Upper lobe of left lung (tissue), 4 donors: ENCODE measurements at regions not wholly inside any gene's neighbourhood (a gene's known extent, or its start where the extent isn't known, plus 50 kb on each side); places are given as distances from the start of the nearest gene placed in this dataset.

Experiments
- EP300 ChIP-seq, 4 donors: sonication (generic); formaldehyde crosslinking; IDR thresholded peaks; one replicate each; pipeline ENCODE4 v1.5.1; 2017; ENCODE audit warnings: antibody characterized with exemption in 4 of 4, control low read depth in 2 of 4
- POLR2AphosphoS5 ChIP-seq, 2 donors: sonication (generic); formaldehyde crosslinking; IDR thresholded peaks; one replicate each; pipeline ENCODE4 v1.5.1; 2017; ENCODE audit warnings: antibody characterized with exemption in 2 of 2
- TF ChIP-seq, protein P1 (sequence below), 6 experiments: fragments of 450-650 bp in 4 of 6; fragments of 200-600 bp in 2 of 6; sonication (generic) in 2 of 6; IDR thresholded peaks; one replicate each; pipeline ENCODE4 v1.5.1; 2016 to 2019; ENCODE audit warnings: antibody characterized with exemption in 6 of 6

DNA sequence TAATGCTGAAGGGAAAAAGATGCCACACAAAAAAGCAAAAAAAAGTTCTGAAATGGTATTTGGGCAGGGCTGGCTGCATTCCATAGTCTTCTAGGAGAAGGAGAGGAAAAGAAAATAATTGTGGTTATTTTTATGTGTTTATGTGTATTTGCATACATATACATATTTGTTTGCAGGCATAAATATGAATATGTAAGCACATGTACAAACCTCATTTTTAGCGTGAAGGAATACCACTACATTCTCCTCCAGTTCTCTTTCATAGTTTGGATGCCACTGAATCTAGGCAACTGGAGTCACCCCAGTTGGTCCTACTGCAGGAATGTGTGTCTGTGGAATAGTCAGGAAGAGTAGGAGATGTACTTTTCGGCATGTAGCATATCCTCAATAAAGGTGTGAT, 181.1 kb downstream of the YTHDC2 start:
- TF ChIP-seq, protein P1, sequence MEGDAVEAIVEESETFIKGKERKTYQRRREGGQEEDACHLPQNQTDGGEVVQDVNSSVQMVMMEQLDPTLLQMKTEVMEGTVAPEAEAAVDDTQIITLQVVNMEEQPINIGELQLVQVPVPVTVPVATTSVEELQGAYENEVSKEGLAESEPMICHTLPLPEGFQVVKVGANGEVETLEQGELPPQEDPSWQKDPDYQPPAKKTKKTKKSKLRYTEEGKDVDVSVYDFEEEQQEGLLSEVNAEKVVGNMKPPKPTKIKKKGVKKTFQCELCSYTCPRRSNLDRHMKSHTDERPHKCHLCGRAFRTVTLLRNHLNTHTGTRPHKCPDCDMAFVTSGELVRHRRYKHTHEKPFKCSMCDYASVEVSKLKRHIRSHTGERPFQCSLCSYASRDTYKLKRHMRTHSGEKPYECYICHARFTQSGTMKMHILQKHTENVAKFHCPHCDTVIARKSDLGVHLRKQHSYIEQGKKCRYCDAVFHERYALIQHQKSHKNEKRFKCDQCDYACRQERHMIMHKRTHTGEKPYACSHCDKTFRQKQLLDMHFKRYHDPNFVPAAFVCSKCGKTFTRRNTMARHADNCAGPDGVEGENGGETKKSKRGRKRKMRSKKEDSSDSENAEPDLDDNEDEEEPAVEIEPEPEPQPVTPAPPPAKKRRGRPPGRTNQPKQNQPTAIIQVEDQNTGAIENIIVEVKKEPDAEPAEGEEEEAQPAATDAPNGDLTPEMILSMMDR (IDR thresholded peaks at IDR 0.05), result no peak
- TF ChIP-seq EP300 (IDR thresholded peaks at IDR 0.05) (no peak), POLR2AphosphoS5 (IDR thresholded peaks at IDR 0.05) (no peak)
